Smooth muscle cell (in vitro differentiated cells): ENCODE measurements at regions not wholly inside any gene's neighbourhood (a gene's known extent, or its start where the extent isn't known, plus 50 kb on each side); places are given as distances from the start of the nearest gene placed in this dataset.
"Not testable (repeated sequence)": the region's sequence is repeated elsewhere in the genome, so short reads cannot be mapped to it uniquely, and the experiment has no call there.

Source experiments
- DNase-seq: peaks from one replicate; lab custom pipeline; 2025; ENCODE audit not compliant: unreplicated experiment; lab: John Stamatoyannopoulos, UW
- H2AFZ ChIP-seq: fragments of 200-600 bp; sonication (generic); 2 replicates; pipeline ENCODE4 v1.6.0; 2016; ENCODE audit warnings: antibody characterized with exemption, low read depth, mild to moderate bottlenecking
- H3F3A ChIP-seq: fragments of 200-600 bp; sonication (generic); 2 replicates; pipeline ENCODE4 v1.6.0; 2017; ENCODE audit warnings: antibody characterized with exemption, low read depth
- H3K27ac ChIP-seq: fragments of 200-600 bp; sonication (generic); 2 replicates; pipeline ENCODE4 v1.5.1; 2016; ENCODE audit warnings: low read depth, mild to moderate bottlenecking
- H3K27me3 ChIP-seq: fragments of 200-600 bp; sonication (generic); 2 replicates; pipeline ENCODE4 v1.6.1; 2016; ENCODE audit warnings: low read depth, mild to moderate bottlenecking
- H3K36me3 ChIP-seq: fragments of 200-600 bp; sonication (generic); 2 replicates; pipeline ENCODE4 v1.5.1; 2016; ENCODE audit warnings: low read depth
- H3K4me1 ChIP-seq: fragments of 200-600 bp; sonication (generic); 2 replicates; pipeline ENCODE4 v1.5.1; 2016; ENCODE audit warnings: low read depth
- H3K4me2 ChIP-seq: fragments of 200-600 bp; sonication (generic); 2 replicates; pipeline ENCODE4 v1.6.0; 2016; ENCODE audit warnings: mild to moderate bottlenecking
- H3K4me3 ChIP-seq: fragments of 200-600 bp; sonication (generic); 2 replicates; pipeline ENCODE4 v1.5.1; 2016; ENCODE audit warnings: mild to moderate bottlenecking
- H3K79me2 ChIP-seq: fragments of 200-600 bp; sonication (generic); 2 replicates; pipeline ENCODE4 v1.6.0; 2016; ENCODE audit warnings: low read depth, mild to moderate bottlenecking
- H3K9ac ChIP-seq: fragments of 200-600 bp; sonication (generic); 2 replicates; pipeline ENCODE4 v1.6.0; 2016; ENCODE audit warnings: low read depth
- H3K9me3 ChIP-seq: fragments of 200-600 bp; sonication (generic); replicated peaks from 2 replicates; pipeline ENCODE4 v1.5.1; 2016; ENCODE audit warnings: low read depth
- H4K20me1 ChIP-seq: fragments of 200-600 bp; sonication (generic); 2 replicates; pipeline ENCODE4 v1.6.0; 2016; ENCODE audit warnings: low read depth
- CTCF ChIP-seq: fragments of 200-600 bp; sonication (generic); IDR thresholded peaks from 2 replicates; pipeline ENCODE4 v1.5.1; 2017; ENCODE audit warnings: borderline replicate concordance, mild to moderate bottlenecking, antibody characterized with exemption; ENCODE audit not compliant: insufficient read depth, poor library complexity, severe bottlenecking
- WGBS: methylation state at CpG from one replicate; pipeline ENCODE4 v1.1.7; 2016; ENCODE audit warnings: low lambda C conversion rate; 5-methylcytosine and 5-hydroxymethylcytosine counted together

DNA sequence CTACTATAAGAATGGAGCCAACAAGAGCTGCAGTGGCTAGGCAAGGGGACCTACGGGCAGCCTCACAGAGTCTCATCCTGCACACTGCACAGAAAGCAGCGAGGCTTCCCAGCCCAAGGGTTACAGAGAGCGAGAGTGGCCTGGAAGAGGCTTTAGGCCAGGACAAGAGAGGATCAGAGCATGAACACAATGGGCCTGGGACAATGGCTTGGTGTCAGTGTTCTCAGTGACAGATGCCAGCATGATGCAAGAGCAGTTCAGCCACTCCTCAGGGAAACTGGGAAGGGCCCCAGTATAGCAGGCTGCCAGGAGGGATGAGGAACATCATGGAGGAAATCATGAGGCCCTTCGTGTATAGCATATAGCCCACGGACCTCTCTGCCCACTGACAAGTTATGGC is 108.0 kb downstream of the NUS1 start:
- Histone ChIP-seq H4K20me1 (no peaks in the 10 kb centered on the region), H3K36me3 (no peaks in the 10 kb centered on the region), H3K79me2 (no peaks in the 10 kb centered on the region), H3K4me1 (no peaks in the 10 kb centered on the region), H3K27me3 (no peaks in the 10 kb centered on the region), H3K9ac (no peak overlapping the region), H3K27ac (no peak overlapping the region), H3K4me2 (no peak overlapping the region), H3F3A (no peaks in the 10 kb centered on the region), H2AFZ (no peak overlapping the region), H3K4me3 (no peak overlapping the region), H3K9me3 (no peaks in the 10 kb centered on the region)
- no peak for DNase-seq
- 90% methylated on average over 5 of the region's 5 CpGs for WGBS
- no peak for TF ChIP-seq CTCF

DNA sequence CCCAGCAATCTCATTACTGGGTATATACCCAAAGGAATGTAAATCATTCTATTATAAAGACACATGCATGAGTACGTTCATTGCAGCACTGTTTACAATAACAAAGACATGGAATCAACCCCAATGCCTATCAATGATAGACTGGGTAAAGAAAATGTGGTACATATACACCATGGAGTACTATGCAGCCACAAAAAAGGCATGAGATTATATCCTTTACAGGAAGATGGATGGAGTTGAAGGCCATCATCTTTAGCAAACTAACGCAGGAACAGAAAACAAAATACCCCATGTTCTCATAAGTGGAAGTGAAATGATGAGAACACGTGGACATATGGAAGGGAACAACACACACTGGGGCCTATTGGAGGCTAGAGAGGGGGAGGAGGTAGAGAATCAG is 115.7 kb downstream of the NUS1 start:
- Histone ChIP-seq H3K4me3 (no peak overlapping the region), H3F3A (no peaks in the 10 kb centered on the region), H3K79me2 (no peaks in the 10 kb centered on the region), H3K9me3 (no peaks in the 10 kb centered on the region), H3K27me3 (no peaks in the 10 kb centered on the region), H3K4me1 (no peaks in the 10 kb centered on the region), H2AFZ (no peak overlapping the region), H4K20me1 (no peaks in the 10 kb centered on the region), H3K4me2 (no peak overlapping the region), H3K36me3 (no peaks in the 10 kb centered on the region), H3K27ac (no peak overlapping the region), H3K9ac (no peak overlapping the region)
- WGBS: 86% methylated on average over 3 of the region's 3 CpGs
- DNase-seq: no peak
- no peak for TF ChIP-seq CTCF

GRCh38 chr6:117795234-117795633 is 111.8 kb upstream of the SLC35F1 start:
- Histone ChIP-seq H3K79me2 (no peaks in the 10 kb centered on the region), H3K9ac (no peak overlapping the region), H3K4me2 (no peak overlapping the region), H3K4me3 (no peak overlapping the region), H3K27ac (no peak overlapping the region), H3F3A (no peaks in the 10 kb centered on the region), H4K20me1 (no peaks in the 10 kb centered on the region), H3K9me3 (no peaks in the 10 kb centered on the region), H3K36me3 (no peaks in the 10 kb centered on the region), H3K27me3 (no peaks in the 10 kb centered on the region), H2AFZ (no peak overlapping the region), H3K4me1 (no peaks in the 10 kb centered on the region)
- WGBS: 62% methylated on average over 1 of the region's 1 CpG
- TF ChIP-seq CTCF: no peak
- DNase-seq: no peak

DNA sequence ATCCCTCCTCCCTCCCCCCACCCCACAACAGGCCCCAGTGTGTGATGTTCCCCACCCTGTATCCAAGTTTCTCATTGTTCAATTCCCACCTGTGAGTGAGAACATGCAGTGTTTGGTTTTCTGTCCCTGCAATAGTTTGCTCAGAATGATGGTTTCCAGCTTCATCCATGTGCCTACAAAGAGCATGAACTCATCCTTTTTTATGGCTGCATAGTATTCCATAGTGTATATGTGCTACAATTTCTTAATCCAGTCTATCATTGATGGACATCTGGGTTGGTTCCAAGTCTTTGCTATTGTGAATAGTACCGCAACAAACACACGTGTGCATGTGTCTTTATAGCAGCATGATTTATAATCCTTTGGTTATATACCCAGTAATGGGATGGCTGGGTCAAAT is 108.2 kb upstream of the SLC35F1 start:
- not testable (repeated sequence) for H3K27ac ChIP-seq, H3K9ac ChIP-seq, H3F3A ChIP-seq, H3K9me3 ChIP-seq, H3K36me3 ChIP-seq, H3K4me2 ChIP-seq, DNase-seq, H3K79me2 ChIP-seq, H3K4me1 ChIP-seq, H3K27me3 ChIP-seq, H3K4me3 ChIP-seq, H2AFZ ChIP-seq, H4K20me1 ChIP-seq
- WGBS: 96% methylated on average over 2 of the region's 2 CpGs
